HL-60 (cell line): ENCODE measurements at regions not wholly inside any gene's neighbourhood (a gene's known extent, or its start where the extent isn't known, plus 50 kb on each side); places are given as distances from the start of the nearest gene placed in this dataset.

Source experiments
- DNase-seq, 2 experiments: peaks; one replicate each; pipeline ENCODE4 v3.0.0-alpha.2; 2010 to 2020; ENCODE audit warnings: low read depth in 1 of 2, low spot score in 1 of 2
- H3K27ac ChIP-seq: fragments of 250-450 bp; sonication (Bioruptor Pico); replicated peaks from 2 replicates; pipeline ENCODE4 v1.5.1; 2020; ENCODE audit warnings: mild to moderate bottlenecking, moderate library complexity
- H3K27me3 ChIP-seq: fragments of 250-450 bp; sonication (Bioruptor Pico); 2 replicates; pipeline ENCODE4 v1.5.1; 2021; ENCODE audit warnings: mild to moderate bottlenecking, moderate library complexity; ENCODE audit not compliant: insufficient read depth, poor library complexity, severe bottlenecking
- H3K4me3 ChIP-seq: replicated peaks from 2 replicates; pipeline ENCODE4 v1.5.1; 2011; ENCODE audit warnings: mild to moderate bottlenecking, control low read depth, low read length; ENCODE audit not compliant: insufficient read depth
- GABPA ChIP-seq: IDR thresholded peaks from 2 replicates; pipeline ENCODE4 v1.6.1; 2012; ENCODE audit warnings: low read depth
- POLR2AphosphoS5 ChIP-seq: IDR thresholded peaks from 2 replicates; pipeline ENCODE4 v1.6.1; 2012; ENCODE audit warnings: low read depth
- SPI1 ChIP-seq: IDR thresholded peaks from 2 replicates; pipeline ENCODE4 v1.6.1; 2012; ENCODE audit warnings: low read depth, mild to moderate bottlenecking, borderline replicate concordance
- TF ChIP-seq, protein P1 (sequence below): IDR thresholded peaks from 2 replicates; pipeline ENCODE4 v1.6.1; 2012; ENCODE audit warnings: low read depth; ENCODE audit not compliant: insufficient replicate concordance
- TF ChIP-seq, protein P2 (sequence below): IDR thresholded peaks from one replicate; pipeline ENCODE4 v1.5.1; 2011; ENCODE audit warnings: low read length, control low read depth, inconsistent platforms; ENCODE audit not compliant: insufficient read depth

DNA sequence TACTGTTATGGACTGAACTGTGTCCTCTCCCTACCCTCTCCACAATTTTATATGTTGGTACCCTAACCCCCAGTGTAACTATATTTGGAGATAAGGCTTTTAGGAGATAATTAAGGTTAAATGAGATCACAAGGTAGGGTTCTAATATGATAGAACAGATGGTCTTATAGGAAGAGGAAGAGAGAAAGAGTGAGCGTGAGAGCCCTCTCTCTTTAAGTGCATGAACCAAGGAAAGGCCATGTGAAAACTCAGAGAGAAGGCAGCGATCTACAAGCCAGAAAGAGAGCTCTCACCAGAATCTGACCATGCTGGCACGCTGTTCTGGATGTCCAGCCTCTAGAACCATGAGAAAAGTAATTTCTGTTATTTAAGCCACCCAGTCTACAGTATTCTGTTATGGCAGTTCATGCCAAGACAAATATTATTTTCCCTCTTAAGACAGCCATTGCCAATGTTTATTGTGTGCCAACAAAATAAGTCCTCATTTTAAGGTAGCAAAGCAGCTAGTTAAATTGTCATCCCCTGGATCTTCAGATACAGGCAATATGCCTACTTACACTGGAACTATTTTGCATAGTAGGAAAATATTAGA is 336.2 kb downstream of the MID1IP1 start:
- H3K27me3 ChIP-seq, result no peaks in the 10 kb centered on the region
- no peak overlapping the region for H3K27ac ChIP-seq
- H3K4me3 ChIP-seq, result no peak overlapping the region
- TF ChIP-seq, protein P1, sequence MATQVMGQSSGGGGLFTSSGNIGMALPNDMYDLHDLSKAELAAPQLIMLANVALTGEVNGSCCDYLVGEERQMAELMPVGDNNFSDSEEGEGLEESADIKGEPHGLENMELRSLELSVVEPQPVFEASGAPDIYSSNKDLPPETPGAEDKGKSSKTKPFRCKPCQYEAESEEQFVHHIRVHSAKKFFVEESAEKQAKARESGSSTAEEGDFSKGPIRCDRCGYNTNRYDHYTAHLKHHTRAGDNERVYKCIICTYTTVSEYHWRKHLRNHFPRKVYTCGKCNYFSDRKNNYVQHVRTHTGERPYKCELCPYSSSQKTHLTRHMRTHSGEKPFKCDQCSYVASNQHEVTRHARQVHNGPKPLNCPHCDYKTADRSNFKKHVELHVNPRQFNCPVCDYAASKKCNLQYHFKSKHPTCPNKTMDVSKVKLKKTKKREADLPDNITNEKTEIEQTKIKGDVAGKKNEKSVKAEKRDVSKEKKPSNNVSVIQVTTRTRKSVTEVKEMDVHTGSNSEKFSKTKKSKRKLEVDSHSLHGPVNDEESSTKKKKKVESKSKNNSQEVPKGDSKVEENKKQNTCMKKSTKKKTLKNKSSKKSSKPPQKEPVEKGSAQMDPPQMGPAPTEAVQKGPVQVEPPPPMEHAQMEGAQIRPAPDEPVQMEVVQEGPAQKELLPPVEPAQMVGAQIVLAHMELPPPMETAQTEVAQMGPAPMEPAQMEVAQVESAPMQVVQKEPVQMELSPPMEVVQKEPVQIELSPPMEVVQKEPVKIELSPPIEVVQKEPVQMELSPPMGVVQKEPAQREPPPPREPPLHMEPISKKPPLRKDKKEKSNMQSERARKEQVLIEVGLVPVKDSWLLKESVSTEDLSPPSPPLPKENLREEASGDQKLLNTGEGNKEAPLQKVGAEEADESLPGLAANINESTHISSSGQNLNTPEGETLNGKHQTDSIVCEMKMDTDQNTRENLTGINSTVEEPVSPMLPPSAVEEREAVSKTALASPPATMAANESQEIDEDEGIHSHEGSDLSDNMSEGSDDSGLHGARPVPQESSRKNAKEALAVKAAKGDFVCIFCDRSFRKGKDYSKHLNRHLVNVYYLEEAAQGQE, result no peak
- no peak for TF ChIP-seq SPI1
- TF ChIP-seq GABPA, result no peak
- no peak for TF ChIP-seq POLR2AphosphoS5
- TF ChIP-seq, protein P2, sequence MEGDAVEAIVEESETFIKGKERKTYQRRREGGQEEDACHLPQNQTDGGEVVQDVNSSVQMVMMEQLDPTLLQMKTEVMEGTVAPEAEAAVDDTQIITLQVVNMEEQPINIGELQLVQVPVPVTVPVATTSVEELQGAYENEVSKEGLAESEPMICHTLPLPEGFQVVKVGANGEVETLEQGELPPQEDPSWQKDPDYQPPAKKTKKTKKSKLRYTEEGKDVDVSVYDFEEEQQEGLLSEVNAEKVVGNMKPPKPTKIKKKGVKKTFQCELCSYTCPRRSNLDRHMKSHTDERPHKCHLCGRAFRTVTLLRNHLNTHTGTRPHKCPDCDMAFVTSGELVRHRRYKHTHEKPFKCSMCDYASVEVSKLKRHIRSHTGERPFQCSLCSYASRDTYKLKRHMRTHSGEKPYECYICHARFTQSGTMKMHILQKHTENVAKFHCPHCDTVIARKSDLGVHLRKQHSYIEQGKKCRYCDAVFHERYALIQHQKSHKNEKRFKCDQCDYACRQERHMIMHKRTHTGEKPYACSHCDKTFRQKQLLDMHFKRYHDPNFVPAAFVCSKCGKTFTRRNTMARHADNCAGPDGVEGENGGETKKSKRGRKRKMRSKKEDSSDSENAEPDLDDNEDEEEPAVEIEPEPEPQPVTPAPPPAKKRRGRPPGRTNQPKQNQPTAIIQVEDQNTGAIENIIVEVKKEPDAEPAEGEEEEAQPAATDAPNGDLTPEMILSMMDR, result no peak
- DNase-seq, result no peak

DNA sequence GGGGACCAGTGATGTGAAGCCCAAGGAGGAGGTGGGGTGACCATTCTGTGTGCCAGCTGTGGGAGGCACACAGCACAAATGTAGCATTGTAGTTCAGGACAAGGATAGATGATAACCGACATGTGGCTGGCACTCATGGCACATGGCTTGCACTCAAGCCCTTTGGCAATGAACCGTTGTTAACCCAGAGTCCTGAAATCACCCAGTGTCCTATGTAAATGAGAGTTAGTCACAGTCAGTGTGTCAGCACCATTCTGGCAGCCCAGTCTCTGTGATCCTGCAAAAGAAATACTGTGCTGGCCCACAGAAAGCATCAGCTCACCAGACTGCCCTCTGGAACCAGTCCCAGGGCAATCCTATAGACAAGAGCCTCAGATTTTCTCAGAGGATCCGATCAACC is 339.3 kb downstream of the MID1IP1 start:
- TF ChIP-seq SPI1 (no peak), GABPA (no peak), POLR2AphosphoS5 (no peak)
- TF ChIP-seq, protein P1, result no peak
- TF ChIP-seq, protein P2, result no peak
- no peaks in the 10 kb centered on the region for H3K27me3 ChIP-seq
- no peak overlapping the region for H3K4me3 ChIP-seq
- no peak overlapping the region for H3K27ac ChIP-seq
- DNase-seq, result no peak

DNA sequence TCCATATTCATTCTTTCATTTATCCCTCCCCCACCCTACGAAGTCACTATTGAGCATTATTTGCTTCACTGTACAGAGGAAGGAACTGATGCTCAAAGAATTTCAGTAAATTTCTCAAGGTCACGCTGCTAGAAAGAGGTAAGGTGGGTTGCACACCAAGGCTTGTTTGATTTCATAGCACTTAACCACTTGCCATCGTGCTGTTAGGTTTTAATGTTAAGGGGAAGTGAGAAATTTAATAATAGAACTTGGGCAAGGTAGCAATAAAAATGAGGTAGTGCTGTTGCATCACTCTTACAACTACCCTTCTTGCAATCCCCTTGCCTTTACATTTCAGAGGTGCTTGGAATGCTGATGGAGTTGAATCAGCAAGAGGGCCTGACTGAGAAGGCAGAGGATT is 343.1 kb downstream of the MID1IP1 start:
- Histone ChIP-seq H3K27ac (peak overlapping the region; percentile 92), H3K27me3 (no peaks in the 10 kb centered on the region), H3K4me3 (no peak overlapping the region)
- TF ChIP-seq SPI1 (peak; percentile 83), GABPA (no peak)
- DNase-seq, result peak; percentile 68 to 77

DNA sequence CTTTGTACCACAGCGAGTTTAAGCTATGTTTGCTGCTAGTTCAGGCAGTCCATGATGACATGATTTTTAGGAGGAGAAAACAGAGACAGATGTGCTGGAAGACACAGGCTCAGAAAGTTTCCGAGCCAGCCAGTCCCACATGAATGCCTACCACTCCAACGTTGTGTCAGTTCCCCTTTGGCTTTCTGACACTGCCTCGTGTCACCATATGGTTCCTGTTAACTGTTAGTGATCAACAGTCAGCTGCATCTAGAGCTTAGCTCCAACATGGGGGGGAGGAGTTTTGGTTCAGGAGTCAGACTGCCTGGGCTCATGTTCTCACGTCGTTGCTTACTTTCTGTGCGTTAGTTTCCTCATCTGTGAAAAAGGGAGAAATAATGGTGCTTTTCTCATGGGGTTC is 343.7 kb downstream of the MID1IP1 start:
- peak overlapping the region; percentile 92 for H3K27ac ChIP-seq
- H3K4me3 ChIP-seq, result no peak overlapping the region
- peak; percentile 74 to 90 for DNase-seq
- TF ChIP-seq GABPA, result no peak
- TF ChIP-seq, protein P2, result no peak
- TF ChIP-seq, protein P1, result no peak
- peak; percentile 76; the same call in 1 of the 2 replicates for TF ChIP-seq SPI1
- TF ChIP-seq POLR2AphosphoS5, result peak; percentile 91
- no peaks in the 10 kb centered on the region for H3K27me3 ChIP-seq
